Vagina (tissue), 2 donors: ENCODE measurements at regions not wholly inside any gene's neighbourhood (a gene's known extent, or its start where the extent isn't known, plus 50 kb on each side); places are given as distances from the start of the nearest gene placed in this dataset.

ENCODE experiments used
- CTCF ChIP-seq, 3 experiments: fragments of 450-650 bp in 2 of 3; fragments of 200-600 bp in 1 of 3; sonication (generic) in 1 of 3; IDR thresholded peaks; one replicate each; pipeline ENCODE4 v1.5.1; 2017 to 2019; ENCODE audit warnings: antibody characterized with exemption in 3 of 3, mild to moderate bottlenecking in 2 of 3, moderate library complexity in 2 of 3
- POLR2AphosphoS5 ChIP-seq, 2 donors: sonication (generic); formaldehyde crosslinking; IDR thresholded peaks; one replicate each; pipeline ENCODE4 v1.9.0; 2017; ENCODE audit warnings: antibody characterized with exemption in 2 of 2, mild to moderate bottlenecking in 2 of 2, low read depth in 1 of 2; ENCODE audit not compliant: insufficient read depth in 1 of 2

- TF ChIP-seq CTCF (IDR thresholded peaks at IDR 0.05) (no peak), POLR2AphosphoS5 (IDR thresholded peaks at IDR 0.05; ENCODE audit: insufficient read depth in 1 of 2, low read depth in 1 of 2) (no peak)
Observed at GRCh38 chr5:82610686-82611085, 332.5 kb upstream of the RPS23 start.
